ENCODE measurements at regions not wholly inside any gene's neighbourhood (a gene's known extent, or its start where the extent isn't known, plus 50 kb on each side); places are given as distances from the start of the nearest gene placed in this dataset.

DNA sequence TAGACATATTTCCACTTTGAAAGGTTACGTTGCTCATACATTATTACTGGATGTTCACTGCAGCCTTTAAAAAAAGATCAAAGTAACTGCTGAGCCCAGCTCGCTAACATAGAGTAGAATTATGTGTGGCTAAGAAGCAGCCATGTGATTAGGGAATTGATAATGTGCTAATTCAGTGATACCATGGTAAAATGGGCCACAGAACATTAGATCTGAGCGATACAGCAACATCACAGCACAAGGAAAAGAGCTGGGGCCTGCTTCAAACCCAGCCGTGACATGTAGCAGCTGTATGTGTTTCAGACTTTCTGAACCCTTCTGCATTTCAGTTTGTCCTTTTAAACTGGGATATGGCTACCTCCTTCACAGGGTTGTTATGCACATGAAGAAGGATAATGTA is 92.3 kb upstream of the LMNTD1 start:
- Histone ChIP-seq H3K4me3 (ENCODE audit: low read depth, low read length) (no peak overlapping the region), H3K9ac (ENCODE audit: low read depth, low read length) (no peak overlapping the region), H3K27ac (ENCODE audit: low read depth, low read length) (no peak overlapping the region)

DNA sequence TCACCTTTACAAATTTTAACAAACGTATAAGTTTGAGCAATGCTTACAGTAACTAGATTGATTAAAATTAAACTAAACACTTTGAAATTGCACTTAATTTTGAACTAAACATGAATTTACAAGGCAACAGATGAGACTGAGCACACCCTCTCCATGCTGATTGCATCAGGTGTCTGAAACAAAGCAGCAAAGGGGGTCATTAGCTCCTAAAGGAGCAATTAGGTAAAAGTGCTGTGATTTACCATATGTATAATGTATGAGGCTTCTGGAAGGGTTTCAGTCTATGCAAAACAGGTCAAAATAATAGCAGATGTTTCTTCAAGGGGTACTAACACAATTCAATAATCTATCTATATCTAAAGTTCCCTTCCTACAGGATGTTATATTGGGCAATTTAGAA is 98.8 kb upstream of the LMNTD1 start:
- H3K9ac ChIP-seq (ENCODE audit: low read depth, low read length) = no peak overlapping the region
- H3K27ac ChIP-seq (ENCODE audit: low read depth, low read length) = no peak overlapping the region
- H3K4me1 ChIP-seq (ENCODE audit: control insufficient read depth, insufficient read depth, low read length) = peaks cover 21% of the 10 kb centered on the region
- H3K4me3 ChIP-seq (ENCODE audit: low read depth, low read length) = no peak overlapping the region
- no peaks in the 10 kb centered on the region for H3K9me3 ChIP-seq (ENCODE audit: control insufficient read depth, insufficient read depth, low read length)
- H3K27me3 ChIP-seq (ENCODE audit: control insufficient read depth, insufficient read depth, low read length) = no peaks in the 10 kb centered on the region
- H3K36me3 ChIP-seq (ENCODE audit: control insufficient read depth, insufficient read depth, low read length) = no peaks in the 10 kb centered on the region

More for the DNA sequence above, 92.3 kb upstream of the LMNTD1 start:
- Histone ChIP-seq H3K36me3 (ENCODE audit: control insufficient read depth, insufficient read depth, low read length) (no peaks in the 10 kb centered on the region), H3K4me1 (ENCODE audit: control insufficient read depth, insufficient read depth, low read length) (peaks cover 9% of the 10 kb centered on the region), H3K9me3 (ENCODE audit: control insufficient read depth, insufficient read depth, low read length) (no peaks in the 10 kb centered on the region), H3K27me3 (ENCODE audit: control insufficient read depth, insufficient read depth, low read length) (no peaks in the 10 kb centered on the region)

DNA sequence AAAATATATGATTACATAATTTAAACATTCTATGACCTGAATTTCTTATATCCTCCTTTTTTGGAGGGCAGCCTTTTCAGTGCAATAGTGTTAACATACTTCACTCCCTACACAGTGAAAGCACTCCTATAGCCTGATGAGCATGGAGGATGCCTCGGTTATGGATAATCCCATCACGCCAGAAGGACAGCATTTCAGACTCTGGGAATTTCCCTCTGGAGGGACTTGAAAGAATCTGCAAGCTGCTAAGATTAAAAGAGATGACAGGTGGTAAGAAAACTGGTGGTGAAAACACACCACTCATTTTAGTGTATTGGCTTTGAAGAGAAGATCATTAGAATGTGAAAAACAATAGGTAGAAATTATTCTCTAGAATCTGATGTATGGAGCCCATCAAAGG is 99.3 kb upstream of the LMNTD1 start:
- H3K4me1 ChIP-seq (ENCODE audit: control insufficient read depth, insufficient read depth, low read length) = peaks cover 21% of the 10 kb centered on the region
- H3K9me3 ChIP-seq (ENCODE audit: control insufficient read depth, insufficient read depth, low read length) = no peaks in the 10 kb centered on the region
- H3K27ac ChIP-seq (ENCODE audit: low read depth, low read length) = no peak overlapping the region
- H3K9ac ChIP-seq (ENCODE audit: low read depth, low read length) = no peak overlapping the region
- H3K36me3 ChIP-seq (ENCODE audit: control insufficient read depth, insufficient read depth, low read length) = no peaks in the 10 kb centered on the region
- H3K4me3 ChIP-seq (ENCODE audit: low read depth, low read length) = no peak overlapping the region
- H3K27me3 ChIP-seq (ENCODE audit: control insufficient read depth, insufficient read depth, low read length) = no peaks in the 10 kb centered on the region

DNA sequence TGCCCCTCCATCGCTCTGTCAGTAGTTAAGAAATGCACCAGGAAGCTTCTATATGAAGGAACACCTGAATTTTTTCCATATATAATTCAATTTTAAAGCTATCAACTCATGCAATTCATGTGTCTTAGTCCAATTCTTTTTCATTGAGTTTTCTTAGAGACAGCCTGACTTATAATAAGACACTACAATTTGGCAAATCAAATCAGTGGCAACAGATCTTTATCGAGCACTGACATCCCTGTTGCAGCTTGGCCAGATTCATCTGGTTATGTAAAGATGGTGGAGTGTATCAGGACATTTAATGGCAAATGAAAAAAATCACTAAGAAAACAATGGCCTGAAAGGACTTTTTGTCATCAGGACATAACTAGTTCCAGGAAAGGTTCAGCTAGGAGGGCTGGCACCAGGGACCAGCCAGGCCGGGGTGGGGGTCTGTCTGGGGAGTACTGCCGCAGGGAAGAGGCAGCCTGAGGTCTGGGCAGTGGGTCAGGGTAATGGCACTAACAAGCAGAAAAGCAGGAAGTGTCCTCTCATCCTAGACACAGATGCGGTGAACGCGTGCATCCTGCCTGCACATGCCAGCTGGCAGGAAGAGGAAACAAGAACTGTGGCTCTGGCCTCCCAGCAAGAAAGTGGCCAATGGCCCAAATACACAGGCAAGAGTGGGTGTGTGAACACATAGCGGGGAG is 100.5 kb upstream of the LMNTD1 start:
- Histone ChIP-seq H3K9me3 (ENCODE audit: control insufficient read depth, insufficient read depth, low read length) (no peaks in the 10 kb centered on the region), H3K4me1 (ENCODE audit: control insufficient read depth, insufficient read depth, low read length) (peaks cover 15% of the 10 kb centered on the region), H3K27me3 (ENCODE audit: control insufficient read depth, insufficient read depth, low read length) (no peaks in the 10 kb centered on the region), H3K9ac (ENCODE audit: low read depth, low read length) (no peak overlapping the region), H3K4me3 (ENCODE audit: low read depth, low read length) (no peak overlapping the region), H3K36me3 (ENCODE audit: control insufficient read depth, insufficient read depth, low read length) (no peaks in the 10 kb centered on the region), H3K27ac (ENCODE audit: low read depth, low read length) (no peak overlapping the region)

DNA sequence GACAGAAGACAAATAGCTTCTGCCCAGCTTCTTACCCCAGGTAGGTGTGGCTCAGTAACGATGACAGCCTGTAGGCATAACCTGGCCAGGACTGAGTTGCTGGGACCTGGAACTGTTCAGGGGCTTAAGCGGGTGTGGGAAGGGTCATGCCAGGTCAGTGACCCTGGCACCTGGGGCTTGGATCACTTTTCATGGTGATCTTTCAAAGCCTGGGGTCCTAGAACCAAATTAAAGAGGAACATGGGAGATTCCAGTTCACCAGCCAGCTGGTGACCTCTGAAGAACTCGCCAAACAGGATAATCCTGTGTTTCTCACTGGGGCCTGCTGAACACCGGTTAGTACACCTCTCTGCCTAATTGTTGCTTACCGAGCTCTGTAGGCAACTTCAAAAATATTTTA is 102.6 kb upstream of the LMNTD1 start:
- H3K27me3 ChIP-seq (ENCODE audit: control insufficient read depth, insufficient read depth, low read length) = no peaks in the 10 kb centered on the region
- H3K9ac ChIP-seq (ENCODE audit: low read depth, low read length) = no peak overlapping the region
- H3K36me3 ChIP-seq (ENCODE audit: control insufficient read depth, insufficient read depth, low read length) = no peaks in the 10 kb centered on the region
- H3K4me1 ChIP-seq (ENCODE audit: control insufficient read depth, insufficient read depth, low read length) = peaks cover 12% of the 10 kb centered on the region; the same call in 1 of the 2 replicates
- H3K4me3 ChIP-seq (ENCODE audit: low read depth, low read length) = no peak overlapping the region
- H3K27ac ChIP-seq (ENCODE audit: low read depth, low read length) = no peak overlapping the region
- no peaks in the 10 kb centered on the region for H3K9me3 ChIP-seq (ENCODE audit: control insufficient read depth, insufficient read depth, low read length)

DNA sequence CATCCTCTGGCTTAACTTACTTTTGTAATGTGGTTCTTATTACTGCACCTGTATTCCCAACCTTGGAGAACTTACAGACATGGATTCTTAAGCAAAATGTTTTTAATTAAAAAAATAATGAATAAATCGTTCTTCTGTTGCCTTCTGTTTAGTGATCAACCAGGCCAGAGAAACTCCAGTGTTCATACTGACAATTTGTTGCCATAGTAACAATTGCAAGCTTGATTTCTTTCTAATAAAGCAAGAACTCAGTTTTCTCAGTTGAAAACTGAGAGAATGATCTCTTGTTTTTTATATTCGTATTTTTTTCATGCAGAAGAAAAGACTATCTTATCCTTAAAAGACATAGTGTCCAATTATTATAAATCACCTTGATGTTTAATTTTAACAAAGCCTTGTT is 106.5 kb upstream of the LMNTD1 start:
- Histone ChIP-seq H3K4me3 (ENCODE audit: low read depth, low read length) (no peak overlapping the region), H3K27me3 (ENCODE audit: control insufficient read depth, insufficient read depth, low read length) (no peaks in the 10 kb centered on the region), H3K27ac (ENCODE audit: low read depth, low read length) (no peak overlapping the region), H3K4me1 (ENCODE audit: control insufficient read depth, insufficient read depth, low read length) (no peaks in the 10 kb centered on the region), H3K9me3 (ENCODE audit: control insufficient read depth, insufficient read depth, low read length) (no peaks in the 10 kb centered on the region), H3K9ac (ENCODE audit: low read depth, low read length) (no peak overlapping the region), H3K36me3 (ENCODE audit: control insufficient read depth, insufficient read depth, low read length) (no peaks in the 10 kb centered on the region)

DNA sequence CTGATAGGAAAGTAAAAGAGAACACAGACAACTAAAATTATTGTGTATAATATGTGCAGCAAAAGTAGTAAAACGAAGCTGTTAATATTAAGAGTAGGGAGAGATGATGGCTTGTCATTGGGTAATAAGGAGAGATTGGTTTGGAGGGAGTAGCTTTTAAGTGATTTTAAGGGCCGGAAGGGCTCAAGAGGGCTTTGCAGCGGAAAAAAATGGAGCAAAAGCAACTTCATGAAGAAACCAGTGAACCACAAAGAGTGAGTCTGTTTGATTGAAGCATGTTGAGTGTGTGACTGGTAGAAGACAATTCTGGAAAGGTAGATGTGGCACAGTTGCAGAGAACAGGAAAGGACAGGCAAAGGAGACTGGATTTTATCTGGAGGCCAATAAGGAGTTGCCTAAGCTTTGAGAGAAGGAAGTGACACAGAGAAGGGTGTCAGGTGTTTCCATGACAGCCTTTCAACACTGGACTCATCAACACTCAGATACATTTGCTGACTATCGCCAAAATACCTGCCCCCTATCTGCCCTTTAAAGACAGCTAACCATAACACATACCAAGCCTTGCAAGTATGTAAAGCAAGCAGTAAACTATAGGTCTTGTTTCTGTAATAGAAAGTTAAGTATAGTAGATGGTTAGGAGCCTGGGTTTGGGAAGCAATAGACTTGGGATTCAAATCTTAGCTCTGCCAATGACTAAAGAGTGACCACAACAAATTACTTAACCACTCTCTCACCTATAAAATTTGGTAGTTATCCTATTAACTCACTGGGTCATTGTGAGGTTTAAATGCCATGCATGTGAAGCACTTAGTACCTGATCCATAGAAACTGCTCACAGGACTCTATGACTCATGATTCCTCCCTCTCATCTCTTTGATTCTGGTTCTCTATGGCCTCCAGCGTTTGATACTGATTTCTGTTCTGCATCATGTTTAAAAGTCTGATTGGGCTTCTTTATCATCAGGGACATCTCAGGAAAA is 117.3 kb upstream of the LMNTD1 start:
- H3K9me3 ChIP-seq (ENCODE audit: control insufficient read depth, insufficient read depth, low read length) = no peaks in the 10 kb centered on the region
- H3K4me3 ChIP-seq (ENCODE audit: low read depth, low read length) = no peak overlapping the region
- no peak overlapping the region for H3K27ac ChIP-seq (ENCODE audit: low read depth, low read length)
- H3K36me3 ChIP-seq (ENCODE audit: control insufficient read depth, insufficient read depth, low read length) = no peaks in the 10 kb centered on the region
- H3K27me3 ChIP-seq (ENCODE audit: control insufficient read depth, insufficient read depth, low read length) = no peaks in the 10 kb centered on the region
- H3K4me1 ChIP-seq (ENCODE audit: control insufficient read depth, insufficient read depth, low read length) = no peaks in the 10 kb centered on the region
- no peak overlapping the region for H3K9ac ChIP-seq (ENCODE audit: low read depth, low read length)

DNA sequence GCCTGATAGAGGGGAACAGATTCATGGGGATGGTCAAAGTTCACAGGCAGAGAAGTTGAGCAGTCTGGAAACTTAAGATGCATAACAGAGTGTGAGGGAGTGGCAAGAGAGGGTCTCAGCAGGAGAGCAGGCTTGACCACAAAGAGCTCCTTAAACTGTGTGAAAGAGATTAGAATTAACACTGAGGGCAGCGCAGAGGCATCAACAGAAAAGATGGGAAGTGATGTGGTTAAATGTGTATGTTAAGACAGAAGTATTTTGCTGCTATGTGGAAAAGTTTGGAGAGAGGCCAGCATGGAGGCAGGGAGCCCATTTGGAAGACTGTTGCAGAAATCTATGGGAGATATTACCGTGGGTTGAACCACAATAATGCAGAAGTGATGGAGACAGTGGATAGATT is 122.7 kb upstream of the LMNTD1 start:
- no peaks in the 10 kb centered on the region for H3K9me3 ChIP-seq (ENCODE audit: control insufficient read depth, insufficient read depth, low read length)
- H3K9ac ChIP-seq (ENCODE audit: low read depth, low read length) = no peak overlapping the region
- peaks cover 19% of the 10 kb centered on the region for H3K4me1 ChIP-seq (ENCODE audit: control insufficient read depth, insufficient read depth, low read length)
- no peak overlapping the region for H3K4me3 ChIP-seq (ENCODE audit: low read depth, low read length)
- H3K36me3 ChIP-seq (ENCODE audit: control insufficient read depth, insufficient read depth, low read length) = no peaks in the 10 kb centered on the region
- no peaks in the 10 kb centered on the region for H3K27me3 ChIP-seq (ENCODE audit: control insufficient read depth, insufficient read depth, low read length)
- no peak overlapping the region for H3K27ac ChIP-seq (ENCODE audit: low read depth, low read length)

DNA sequence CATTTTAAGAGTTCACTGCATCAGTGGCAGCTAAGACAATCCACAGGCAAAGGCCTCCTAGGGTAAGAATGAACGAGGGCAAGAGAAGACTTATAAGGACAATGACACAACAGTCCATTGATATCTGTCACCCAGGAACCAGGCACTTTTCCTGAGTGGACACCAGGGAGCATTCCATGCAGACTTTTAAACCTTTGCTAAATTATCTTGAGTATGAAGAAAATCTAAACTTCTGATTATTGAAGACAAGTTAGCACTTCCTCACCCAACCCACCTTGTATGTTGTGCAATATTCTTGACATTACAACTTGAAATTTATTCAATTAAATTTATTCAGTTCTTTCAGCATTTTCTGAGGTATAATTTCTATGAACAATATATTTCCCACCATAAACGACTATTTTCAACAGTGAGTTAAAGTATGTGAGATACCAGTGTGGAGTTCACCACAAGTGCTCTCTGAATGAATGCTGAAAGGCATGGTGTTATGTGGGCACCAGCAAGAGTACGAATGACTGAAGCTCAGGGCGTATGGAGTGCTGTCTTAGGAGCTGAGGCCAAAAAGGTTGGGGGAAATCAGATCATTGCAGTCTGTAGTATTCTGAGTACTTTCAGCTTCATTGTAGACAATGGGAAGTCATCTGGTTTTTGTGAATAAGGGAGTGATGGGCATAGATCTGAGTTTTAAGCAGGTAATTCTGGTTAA is 124.3 kb upstream of the LMNTD1 start:
- Histone ChIP-seq H3K27ac (ENCODE audit: low read depth, low read length) (no peak overlapping the region), H3K36me3 (ENCODE audit: control insufficient read depth, insufficient read depth, low read length) (no peaks in the 10 kb centered on the region), H3K9ac (ENCODE audit: low read depth, low read length) (no peak overlapping the region), H3K4me3 (ENCODE audit: low read depth, low read length) (no peak overlapping the region), H3K9me3 (ENCODE audit: control insufficient read depth, insufficient read depth, low read length) (no peaks in the 10 kb centered on the region), H3K4me1 (ENCODE audit: control insufficient read depth, insufficient read depth, low read length) (peaks cover 19% of the 10 kb centered on the region), H3K27me3 (ENCODE audit: control insufficient read depth, insufficient read depth, low read length) (no peaks in the 10 kb centered on the region)

DNA sequence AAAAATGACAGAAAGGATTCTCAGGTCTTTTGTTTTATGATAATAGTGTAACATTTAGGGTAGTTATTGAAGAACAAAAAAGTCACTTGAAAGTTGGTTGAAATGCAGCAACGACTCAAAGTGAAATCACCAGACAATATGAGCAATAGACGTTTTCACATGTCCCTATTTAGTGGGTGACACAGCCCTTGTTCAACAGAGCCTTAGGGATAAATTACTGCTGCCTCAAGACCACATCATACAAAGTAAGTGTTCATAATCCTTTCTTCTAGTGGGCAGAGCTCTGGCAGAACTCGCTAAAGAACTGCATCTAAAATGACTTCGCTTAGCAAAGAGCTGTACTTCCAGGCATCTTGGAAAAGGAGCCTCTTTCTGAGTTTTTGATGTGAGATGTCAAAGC is 128.5 kb upstream of the LMNTD1 start:
- no peaks in the 10 kb centered on the region for H3K9me3 ChIP-seq (ENCODE audit: control insufficient read depth, insufficient read depth, low read length)
- peaks cover 12% of the 10 kb centered on the region for H3K4me1 ChIP-seq (ENCODE audit: control insufficient read depth, insufficient read depth, low read length)
- H3K27ac ChIP-seq (ENCODE audit: low read depth, low read length) = no peak overlapping the region
- no peaks in the 10 kb centered on the region for H3K27me3 ChIP-seq (ENCODE audit: control insufficient read depth, insufficient read depth, low read length)
- no peak overlapping the region for H3K9ac ChIP-seq (ENCODE audit: low read depth, low read length)
- no peak overlapping the region for H3K4me3 ChIP-seq (ENCODE audit: low read depth, low read length)
- H3K36me3 ChIP-seq (ENCODE audit: control insufficient read depth, insufficient read depth, low read length) = no peaks in the 10 kb centered on the region

DNA sequence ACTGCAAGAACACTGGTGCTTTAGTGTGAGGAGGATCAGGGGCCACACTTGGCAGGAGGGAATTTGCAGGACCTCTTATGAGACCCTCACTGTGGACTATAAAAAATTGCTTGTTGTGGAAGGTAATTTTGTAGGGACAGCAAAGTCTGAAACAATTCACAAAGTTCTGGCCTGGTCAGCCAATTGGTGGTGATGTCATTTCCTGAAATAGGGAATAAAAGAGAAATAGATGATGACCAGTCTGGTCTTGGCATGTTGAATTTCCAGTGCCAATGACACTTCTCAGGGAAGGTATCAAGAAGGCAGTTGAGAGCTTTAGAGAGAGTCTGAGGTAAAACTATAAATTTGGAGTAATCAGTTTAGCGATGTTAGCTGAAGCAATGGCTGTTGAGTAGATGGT is 129.3 kb upstream of the LMNTD1 start:
- H3K27me3 ChIP-seq (ENCODE audit: control insufficient read depth, insufficient read depth, low read length) = no peaks in the 10 kb centered on the region
- no peak overlapping the region for H3K4me3 ChIP-seq (ENCODE audit: low read depth, low read length)
- H3K9ac ChIP-seq (ENCODE audit: low read depth, low read length) = no peak overlapping the region
- H3K9me3 ChIP-seq (ENCODE audit: control insufficient read depth, insufficient read depth, low read length) = no peaks in the 10 kb centered on the region
- peaks cover 12% of the 10 kb centered on the region for H3K4me1 ChIP-seq (ENCODE audit: control insufficient read depth, insufficient read depth, low read length)
- no peaks in the 10 kb centered on the region for H3K36me3 ChIP-seq (ENCODE audit: control insufficient read depth, insufficient read depth, low read length)
- no peak overlapping the region for H3K27ac ChIP-seq (ENCODE audit: low read depth, low read length)

Measured in HUES48 (cell line).